Head of caudate nucleus (tissue), 42 donors: ENCODE measurements at regions not wholly inside any gene's neighbourhood (a gene's known extent, or its start where the extent isn't known, plus 50 kb on each side); places are given as distances from the start of the nearest gene placed in this dataset.

Experiments used
- DNase-seq, 42 donors: peaks; one replicate each; pipeline versions ENCODE4 v3.0.0 to v3.0.0-alpha.2; 2020 to 2021; ENCODE audit warnings: mixed read lengths in 7 of 42
- intact Hi-C: fragments of 100-400 bp; cut with DNase I; formaldehyde crosslinking; loops from one replicate; pipeline ENCODE4 v1.15.0; 2022

GRCh38 chr6:77403424-77403823, 59.9 kb downstream of the HTR1B start:
- intact Hi-C loops = no loop called here
- DNase-seq = no peak

- no peak for DNase-seq
These were observed 62.1 kb downstream of the HTR1B start for GRCh38 chr6:77401231-77401630.

GRCh38 chr6:77397561-77397960, 65.7 kb downstream of the HTR1B start:
- intact Hi-C loops = no loop called here
- DNase-seq = no peak

More at GRCh38 chr6:77401231-77401630, 62.1 kb downstream of the HTR1B start:
- intact Hi-C loops = no loop called here

- intact Hi-C loops = no loop called here
These were observed 73.9 kb downstream of the HTR1B start for GRCh38 chr6:77389402-77389801.

GRCh38 chr6:77383026-77383425, 80.3 kb downstream of the HTR1B start:
- no peak for DNase-seq
- intact Hi-C loops = no loop called here

More at GRCh38 chr6:77389402-77389801, 73.9 kb downstream of the HTR1B start:
- no peak for DNase-seq

GRCh38 chr6:77373955-77374354, 89.3 kb downstream of the HTR1B start:
- intact Hi-C loops = no loop called here
- DNase-seq = no peak

GRCh38 chr6:77371748-77372147, 91.5 kb downstream of the HTR1B start:
- no peak for DNase-seq
- intact Hi-C loops = no loop called here

- intact Hi-C loops = no loop called here
- DNase-seq = peak in 1 of 42 donors; percentile 7
These were observed 94.5 kb downstream of the HTR1B start for GRCh38 chr6:77368660-77369313.

- intact Hi-C loops = no loop called here
- DNase-seq = no peak
These were observed 96.5 kb downstream of the HTR1B start for GRCh38 chr6:77366798-77367197.

- intact Hi-C loops = no loop called here
- DNase-seq = no peak
These were observed 99.6 kb downstream of the HTR1B start for GRCh38 chr6:77363702-77364101.

- DNase-seq = no peak
- intact Hi-C loops = no loop called here
These were observed 101.2 kb downstream of the HTR1B start for GRCh38 chr6:77362055-77362454.

- DNase-seq = no peak
- intact Hi-C loops = no loop called here
These were observed 102.3 kb downstream of the HTR1B start for GRCh38 chr6:77361018-77361417.

GRCh38 chr6:77356821-77357220, 106.5 kb downstream of the HTR1B start:
- DNase-seq = no peak
- intact Hi-C loops = no loop called here

- intact Hi-C loops = no loop called here
- DNase-seq = no peak
These were observed 108.7 kb downstream of the HTR1B start for GRCh38 chr6:77354581-77354980.

- intact Hi-C loops = no loop called here
These were observed 110.2 kb downstream of the HTR1B start for GRCh38 chr6:77353129-77353528.

GRCh38 chr6:77341058-77341986, 122.0 kb downstream of the HTR1B start:
- intact Hi-C loops = no loop called here
- no peak for DNase-seq

More at GRCh38 chr6:77353129-77353528, 110.2 kb downstream of the HTR1B start:
- no peak for DNase-seq

- DNase-seq = no peak
- intact Hi-C loops = no loop called here
These were observed 123.0 kb downstream of the HTR1B start for GRCh38 chr6:77340331-77340730.

GRCh38 chr6:77339926-77340325, 123.4 kb downstream of the HTR1B start:
- no peak for DNase-seq
- intact Hi-C loops = no loop called here

GRCh38 chr6:77337392-77337791, 125.9 kb downstream of the HTR1B start:
- intact Hi-C loops = no loop called here
- no peak for DNase-seq

GRCh38 chr6:77334093-77334492, 129.2 kb downstream of the HTR1B start:
- DNase-seq = no peak
- intact Hi-C loops = no loop called here
